Pons (tissue), 1 donor: ENCODE measurements at regions not wholly inside any gene's neighbourhood (a gene's known extent, or its start where the extent isn't known, plus 50 kb on each side); places are given as distances from the start of the nearest gene placed in this dataset.
"Not testable (repeated sequence)": the region's sequence is repeated elsewhere in the genome, so short reads cannot be mapped to it uniquely, and the experiment has no call there.

Experiments used
- DNase-seq: peaks from one replicate; pipeline ENCODE4 v3.0.0-alpha.2; 2016; ENCODE audit warnings: low spot score

DNA sequence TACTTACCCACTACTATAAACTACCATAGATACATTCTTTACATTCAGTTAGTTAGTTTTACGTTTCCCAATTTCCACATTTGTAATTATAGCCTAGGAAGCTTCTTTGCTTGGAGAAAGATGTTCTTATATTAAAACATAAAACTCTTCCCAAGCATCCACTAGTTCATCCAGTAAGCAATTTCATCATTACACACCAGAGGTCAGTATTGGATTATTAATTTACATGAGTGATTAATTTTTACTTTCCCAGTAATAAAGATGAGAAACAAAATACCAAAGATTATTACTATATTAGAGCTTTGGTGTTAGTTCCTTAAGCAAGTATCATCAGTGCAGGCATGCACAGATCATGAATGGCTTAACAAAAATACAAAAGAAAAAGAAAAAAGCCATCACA, 518.4 kb downstream of the TUBA3C start:
- not testable (repeated sequence) for DNase-seq

DNA sequence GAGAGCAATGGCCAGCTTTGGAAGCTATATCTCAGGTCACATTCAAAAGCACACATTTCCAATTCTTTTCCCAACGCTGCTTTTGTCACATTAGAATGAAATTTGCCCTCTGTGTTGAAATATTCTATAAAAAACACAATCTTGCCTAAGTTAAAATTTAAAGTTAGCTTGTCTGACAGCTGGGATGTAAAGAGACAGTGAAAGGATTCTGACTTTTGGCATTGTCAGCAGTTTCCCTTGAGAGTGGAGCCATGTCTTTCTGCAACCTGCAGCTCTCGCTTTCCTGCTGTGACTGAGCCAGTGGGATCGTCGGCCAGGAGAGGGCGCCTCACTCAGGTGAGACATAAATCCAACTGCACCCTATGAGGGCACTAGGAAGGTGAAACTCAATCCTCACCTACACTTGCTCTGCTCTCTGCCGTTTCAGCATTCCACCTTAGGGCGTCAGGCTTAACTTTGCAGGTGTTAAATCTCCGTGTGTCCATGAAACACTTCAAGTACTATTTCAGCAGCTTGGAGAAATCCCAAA, 537.9 kb downstream of the TUBA3C start:
- not testable (repeated sequence) for DNase-seq

DNA sequence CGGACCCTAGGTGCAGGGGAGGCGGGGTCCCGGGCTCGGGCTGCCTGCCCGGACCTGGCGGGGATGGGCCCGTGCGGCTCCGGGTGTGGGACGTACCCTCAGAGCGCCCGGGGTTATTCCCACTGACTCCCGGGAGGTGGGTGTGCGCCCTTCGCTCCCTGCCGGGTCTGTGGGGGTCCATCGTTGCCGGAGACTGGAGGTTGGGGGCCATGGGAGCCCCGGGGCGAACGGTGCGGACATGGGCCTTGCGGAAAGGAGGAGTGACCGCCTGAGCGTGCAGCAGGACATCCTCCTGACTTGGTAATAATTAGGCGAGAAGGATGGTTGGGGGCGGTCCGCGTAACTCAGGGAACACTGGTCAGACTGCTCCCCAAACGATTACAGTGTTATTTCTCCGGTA, 552.7 kb downstream of the TUBA3C start:
- DNase-seq, result not testable (repeated sequence)

DNA sequence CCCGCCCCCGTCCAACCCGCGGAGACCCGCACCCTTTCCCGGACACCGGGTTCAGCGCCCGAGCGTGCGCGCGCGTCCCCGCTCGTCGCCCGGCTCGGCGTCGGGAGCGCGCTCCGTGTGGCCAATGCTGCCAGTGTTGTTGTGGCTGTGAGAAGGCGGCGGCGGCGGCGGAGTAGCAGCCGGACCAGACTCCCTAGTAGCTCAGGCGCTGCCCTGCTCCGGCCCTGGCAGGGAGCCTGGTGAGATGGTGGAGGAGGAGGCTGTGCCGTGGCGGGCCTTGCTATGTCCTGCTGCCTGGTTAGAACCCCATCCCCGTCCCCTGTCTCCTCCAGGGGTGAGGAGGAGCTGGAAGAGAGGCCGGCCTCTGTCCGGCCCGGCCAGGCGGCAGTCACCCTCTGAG, 553.2 kb downstream of the TUBA3C start:
- DNase-seq, result no peak

DNA sequence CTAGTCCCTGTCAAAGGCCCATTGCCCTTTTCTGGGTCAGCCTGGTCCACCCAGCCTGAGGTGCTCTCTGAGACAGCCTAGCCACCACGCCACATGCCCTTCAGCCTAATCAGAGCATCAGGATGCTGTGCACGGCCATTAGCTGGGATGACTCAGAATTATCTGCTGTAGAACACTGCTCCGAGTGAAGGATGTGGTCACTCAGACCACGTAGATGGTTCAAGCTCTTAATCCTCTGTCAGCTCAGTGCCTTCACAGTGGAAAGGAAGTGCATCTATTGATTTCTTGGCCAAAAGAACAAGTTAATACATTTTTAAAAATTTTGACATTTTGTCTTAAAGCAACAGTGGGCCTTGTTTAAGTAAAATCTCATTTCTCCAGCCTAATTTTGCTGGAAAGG, 557.6 kb downstream of the TUBA3C start:
- DNase-seq, result not testable (repeated sequence)

DNA sequence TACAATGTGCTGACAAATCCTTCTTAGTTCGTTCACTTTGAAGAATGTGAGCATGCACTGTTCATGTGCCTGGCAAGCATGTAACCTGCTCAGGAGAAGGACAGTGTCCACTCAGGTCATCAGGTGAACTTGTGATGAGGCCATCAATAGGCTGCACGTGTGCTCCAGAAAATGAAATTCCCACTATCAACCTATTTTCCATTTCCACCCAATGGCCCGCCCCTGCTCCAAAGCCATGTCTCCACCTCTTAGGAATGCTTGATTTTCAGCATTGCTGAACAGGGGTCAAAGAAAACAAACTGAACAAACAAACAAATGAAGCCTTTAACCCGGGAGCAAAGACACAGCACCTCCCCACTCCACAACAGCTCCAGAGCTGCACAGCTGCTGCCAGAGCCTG, 563.2 kb downstream of the TUBA3C start:
- DNase-seq, result not testable (repeated sequence)

DNA sequence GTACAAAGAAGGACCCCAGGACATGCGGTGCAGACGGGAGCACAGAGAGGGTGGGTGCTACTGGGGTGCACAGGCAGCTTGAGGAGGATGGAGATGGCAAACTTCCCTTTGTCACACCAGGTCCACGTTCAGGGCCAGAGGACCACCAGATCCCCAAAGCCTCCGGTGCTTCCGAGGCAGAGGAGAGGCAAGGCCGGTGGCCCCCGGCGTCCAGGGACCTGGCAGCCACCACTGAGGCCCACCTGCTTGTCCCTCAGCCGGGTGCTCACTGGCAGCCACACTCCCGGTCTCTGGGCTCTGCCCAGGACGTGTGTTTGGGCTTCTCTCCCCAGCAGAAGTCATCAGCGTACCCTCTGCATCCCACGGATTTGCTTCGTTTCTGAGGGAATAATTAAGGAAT, 571.1 kb downstream of the TUBA3C start:
- not testable (repeated sequence) for DNase-seq

DNA sequence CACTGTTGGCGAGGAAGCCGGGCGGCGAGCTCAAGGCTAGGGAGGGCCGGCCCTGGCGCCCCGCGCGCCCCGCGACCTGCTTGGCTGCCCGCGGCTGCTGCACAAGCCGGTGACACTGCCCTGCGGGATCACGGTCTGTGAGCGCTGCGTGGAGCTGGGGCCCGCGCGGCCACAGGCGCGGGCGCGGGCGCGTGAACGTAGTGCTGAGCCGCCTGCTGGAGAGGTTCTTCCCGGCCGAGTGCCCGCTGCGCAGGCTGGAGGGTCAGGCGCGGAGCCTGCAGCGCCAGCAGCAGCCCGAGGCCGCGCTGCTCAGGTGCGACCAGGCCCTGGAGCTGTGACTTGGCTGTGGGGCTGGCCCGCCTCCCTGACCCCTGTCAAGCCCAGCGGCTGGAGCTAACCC, 572.3 kb downstream of the TUBA3C start:
- not testable (repeated sequence) for DNase-seq

DNA sequence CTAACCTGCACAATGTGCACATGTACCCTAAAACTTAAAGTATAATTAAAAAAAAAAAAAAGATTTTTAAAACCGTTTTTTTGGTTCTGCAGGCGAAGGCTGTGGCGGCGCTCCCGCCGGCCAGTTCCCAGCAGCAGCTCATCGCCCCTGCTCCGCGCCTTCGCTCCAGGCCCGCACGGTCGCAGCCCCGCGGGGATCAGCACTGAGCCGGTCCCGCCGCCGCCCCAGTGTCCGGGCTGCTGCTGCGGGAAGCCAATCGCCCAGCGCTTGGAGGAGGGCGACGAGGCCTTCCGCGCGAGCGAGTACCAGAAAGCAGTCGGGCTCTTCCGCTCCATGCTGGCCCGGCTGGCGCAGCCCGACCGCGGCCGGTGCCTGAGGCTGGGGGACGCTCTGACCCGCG, 572.8 kb downstream of the TUBA3C start:
- DNase-seq, result not testable (repeated sequence)

DNA sequence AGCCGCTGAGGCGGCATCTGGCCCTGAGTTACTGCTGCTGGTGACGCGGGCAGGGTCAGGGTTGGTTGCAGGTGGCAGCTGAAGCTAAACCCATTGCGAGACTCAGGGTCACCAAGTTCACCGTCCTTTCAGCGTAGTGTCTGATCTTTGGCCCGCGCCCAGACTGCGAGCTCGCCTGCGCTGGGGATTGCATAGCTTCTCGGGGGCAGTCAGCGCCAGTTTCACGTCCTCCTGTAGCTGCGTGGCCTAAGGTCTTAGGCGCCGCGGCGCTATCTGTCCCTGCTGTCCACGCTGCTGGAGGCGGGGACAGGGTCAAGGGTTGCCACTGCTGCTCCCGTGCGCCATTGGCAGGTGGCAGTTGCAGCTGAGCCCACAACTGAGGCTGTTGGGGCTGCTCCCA, 581.3 kb downstream of the TUBA3C start:
- not testable (repeated sequence) for DNase-seq

DNA sequence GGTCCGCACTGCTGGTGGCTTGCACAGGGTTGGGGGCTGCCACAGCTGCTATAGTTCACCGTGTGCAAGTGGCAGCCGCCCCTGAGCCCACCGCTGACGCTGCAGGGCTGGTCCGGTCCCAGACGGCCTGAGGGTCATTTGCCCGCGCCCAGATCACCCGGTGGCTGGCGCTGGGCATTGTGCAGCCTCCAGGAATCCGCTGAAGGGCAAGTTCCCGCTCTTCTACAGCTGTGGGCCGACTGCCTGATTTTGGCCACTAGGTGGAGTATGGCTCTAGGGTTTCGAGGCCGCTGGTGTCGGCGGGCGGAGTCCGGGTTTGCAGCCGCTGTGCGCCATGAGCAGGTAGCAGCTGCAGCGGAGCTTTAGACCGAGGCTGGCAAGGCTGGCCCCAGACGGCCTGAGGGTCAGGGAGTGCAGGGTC, 581.8 kb downstream of the TUBA3C start:
- DNase-seq, result not testable (repeated sequence)

DNA sequence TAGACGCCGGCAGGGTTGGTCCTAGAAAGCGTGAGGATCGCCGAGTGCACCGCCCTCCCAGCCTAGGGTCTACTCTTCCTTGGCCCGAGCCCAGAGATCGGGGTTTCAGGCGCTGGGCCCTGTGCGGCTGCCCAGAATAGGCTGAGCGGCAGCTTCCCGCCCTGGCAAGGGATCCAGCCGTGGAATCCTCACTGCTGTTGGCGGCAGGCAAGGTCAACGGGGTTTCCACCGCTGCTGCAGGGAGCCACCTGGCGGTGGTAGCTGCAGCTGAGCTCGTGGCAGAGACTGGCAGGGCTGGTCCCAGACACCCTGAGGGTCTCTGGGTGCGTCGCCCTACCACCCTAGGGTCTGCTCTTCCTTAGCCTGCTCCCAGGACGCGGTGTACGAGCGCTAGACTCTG, 583.1 kb downstream of the TUBA3C start:
- DNase-seq, result not testable (repeated sequence)

DNA sequence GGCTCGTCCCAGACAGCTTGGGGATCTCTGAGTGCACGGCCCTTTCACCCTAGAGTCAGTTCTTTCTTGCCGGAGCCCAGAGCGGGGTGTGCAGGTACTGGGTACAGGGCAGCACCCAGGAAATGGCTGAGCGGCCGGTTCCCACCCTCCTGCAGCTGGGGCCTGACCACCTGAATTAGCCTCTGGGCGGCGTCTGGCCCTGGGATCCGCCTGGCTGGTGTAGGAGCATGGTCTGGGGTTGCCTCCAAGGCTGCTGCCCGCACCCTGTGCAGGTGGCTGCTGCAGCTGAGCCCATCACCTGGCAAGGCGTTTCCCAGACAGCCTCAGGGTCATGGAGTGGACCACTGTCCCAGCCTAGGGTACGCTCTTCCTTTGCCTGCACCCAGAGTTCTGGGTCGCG, 583.7 kb downstream of the TUBA3C start:
- DNase-seq, result not testable (repeated sequence)

DNA sequence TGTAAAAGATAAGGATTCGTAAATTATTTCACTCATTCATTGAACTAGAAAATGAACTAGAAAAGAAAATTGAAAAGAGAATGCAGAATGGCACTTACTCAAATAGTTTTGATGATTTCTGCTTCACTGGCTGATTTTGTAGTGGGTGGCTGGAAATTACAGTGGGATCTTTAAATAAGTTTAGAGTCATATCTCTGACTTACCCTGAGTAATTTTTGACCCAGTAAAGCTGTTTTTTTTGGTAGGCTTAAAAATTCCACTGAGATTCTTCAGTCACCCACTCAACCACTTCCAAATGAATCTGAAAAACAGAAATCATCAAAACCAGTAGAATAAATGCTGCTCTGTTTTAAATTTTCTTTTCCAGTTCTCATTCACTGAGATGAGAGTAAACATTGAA, 604.5 kb downstream of the TUBA3C start:
- not testable (repeated sequence) for DNase-seq

DNA sequence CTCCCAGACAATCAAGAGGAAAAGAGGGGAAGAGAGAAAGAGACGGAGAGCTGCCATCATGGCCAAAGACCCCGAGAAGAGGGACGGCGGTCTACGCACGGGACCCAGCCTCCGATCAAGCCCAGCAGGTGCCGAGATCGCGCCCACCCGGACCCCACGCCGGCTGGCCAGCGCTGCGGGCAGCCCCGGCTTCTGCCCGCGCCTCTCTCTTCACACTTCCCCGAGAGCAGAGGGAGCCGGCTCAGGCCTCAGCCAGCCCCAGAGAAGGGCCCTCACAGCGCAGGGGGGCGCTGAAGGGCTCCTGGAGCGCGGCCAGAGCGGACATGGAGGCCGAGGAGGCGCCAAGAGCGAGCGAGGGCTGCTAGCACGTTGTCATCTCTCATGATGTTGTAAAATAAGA, 613.7 kb downstream of the TUBA3C start:
- not testable (repeated sequence) for DNase-seq
